Upper lobe of left lung (tissue), 6 donors: ENCODE measurements at regions not wholly inside any gene's neighbourhood (a gene's known extent, or its start where the extent isn't known, plus 50 kb on each side); places are given as distances from the start of the nearest gene placed in this dataset.

ENCODE experiments used
- ATAC-seq, 2 donors: fragments of 200-7000 bp; cut with Tn5 transposase; one replicate each; pipeline ENCODE4 v1.9.1; 2022; ENCODE audit warnings: mild to moderate bottlenecking in 2 of 2, moderate library complexity in 2 of 2; ENCODE audit not compliant: low FRiP score in 2 of 2
- DNase-seq, 2 donors: peaks; one replicate each; pipeline ENCODE4 v3.0.0-alpha.2; 2019 to 2020
- H3K27ac ChIP-seq, 4 donors: fragments of 200-600 bp; sonication (generic); one replicate each; pipeline ENCODE4 v1.5.1; 2016 to 2019
- H3K27me3 ChIP-seq, 4 donors: fragments of 200-600 bp; sonication (generic); one replicate each; pipeline ENCODE4 v1.5.1; 2017 to 2019
- H3K36me3 ChIP-seq, 4 donors: fragments of 200-600 bp; sonication (generic); one replicate each; pipeline ENCODE4 v1.5.1; 2016 to 2019
- H3K4me1 ChIP-seq, 4 donors: fragments of 200-600 bp; sonication (generic); one replicate each; pipeline ENCODE4 v1.5.1; 2018 to 2019
- H3K4me3 ChIP-seq, 4 donors: fragments of 200-600 bp; sonication (generic); one replicate each; pipeline ENCODE4 v1.5.1; 2017 to 2019; ENCODE audit warnings: mild to moderate bottlenecking in 2 of 4, moderate library complexity in 1 of 4
- H3K9me3 ChIP-seq, 4 donors: fragments of 200-600 bp; sonication (generic); one replicate each; pipeline ENCODE4 v1.5.1; 2018 to 2019
- CTCF ChIP-seq, 6 experiments: fragments of 450-650 bp in 4 of 6; fragments of 200-600 bp in 2 of 6; sonication (generic) in 2 of 6; IDR thresholded peaks; one replicate each; pipeline ENCODE4 v1.5.1; 2016 to 2019; ENCODE audit warnings: antibody characterized with exemption in 6 of 6
- EP300 ChIP-seq, 4 donors: sonication (generic); formaldehyde crosslinking; IDR thresholded peaks; one replicate each; pipeline ENCODE4 v1.5.1; 2017; ENCODE audit warnings: antibody characterized with exemption in 4 of 4, control low read depth in 2 of 4
- POLR2A ChIP-seq, 4 donors: fragments of 450-650 bp; IDR thresholded peaks; one replicate each; pipeline ENCODE4 v1.5.1; 2016 to 2017; ENCODE audit warnings: antibody characterized with exemption in 4 of 4, mild to moderate bottlenecking in 2 of 4
- POLR2AphosphoS5 ChIP-seq, 2 donors: sonication (generic); formaldehyde crosslinking; IDR thresholded peaks; one replicate each; pipeline ENCODE4 v1.5.1; 2017; ENCODE audit warnings: antibody characterized with exemption in 2 of 2
- WGBS, 2 donors: methylation state at CpG; one replicate each; pipeline ENCODE4 v1.1.5; 2017 to 2018; 5-methylcytosine and 5-hydroxymethylcytosine counted together
- donor health status: DM: no; HTN: no; CAD: no; lungs with moderate emphysema.
- donor health status: DM: no; HTN: yes; CAD: no; lungs with severe emphysema.

GRCh38 chr2:128995086-128995485 is 676.4 kb upstream of the HS6ST1 start:
- Histone ChIP-seq H3K27me3 (no peaks in the 10 kb centered on the region), H3K27ac (no peak overlapping the region), H3K9me3 (no peaks in the 10 kb centered on the region), H3K36me3 (no peaks in the 10 kb centered on the region), H3K4me3 (no peak overlapping the region), H3K4me1 (no peaks in the 10 kb centered on the region)
- TF ChIP-seq POLR2AphosphoS5 (IDR thresholded peaks at IDR 0.05) (no peak), POLR2A (IDR thresholded peaks at IDR 0.05) (no peak), EP300 (IDR thresholded peaks at IDR 0.05) (no peak)
- WGBS, 2 donors, result 96 to 97% methylated on average over 4 of the region's 4 CpGs
- DNase-seq, result no peak
- ATAC-seq, result no peak

GRCh38 chr2:128996078-128996477 is 677.4 kb upstream of the HS6ST1 start:
- Histone ChIP-seq H3K4me3 (no peak overlapping the region), H3K27me3 (no peaks in the 10 kb centered on the region), H3K4me1 (no peaks in the 10 kb centered on the region), H3K27ac (no peak overlapping the region), H3K9me3 (no peaks in the 10 kb centered on the region), H3K36me3 (no peaks in the 10 kb centered on the region)
- 87 to 89% methylated on average over 4 of the region's 4 CpGs for WGBS, 2 donors
- DNase-seq, result no peak
- peak in 1 of 2 donors; percentile 68 for ATAC-seq
- no peak for TF ChIP-seq EP300 (IDR thresholded peaks at IDR 0.05)
- no peak for TF ChIP-seq POLR2A (IDR thresholded peaks at IDR 0.05)
- no peak for TF ChIP-seq CTCF (IDR thresholded peaks at IDR 0.05)
- no peak for TF ChIP-seq POLR2AphosphoS5 (IDR thresholded peaks at IDR 0.05)

- DNase-seq (no peak), ATAC-seq (peak; percentile 16 to 49)
- Histone ChIP-seq H3K27ac (no peak overlapping the region), H3K9me3 (no peaks in the 10 kb centered on the region), H3K27me3 (no peaks in the 10 kb centered on the region), H3K4me1 (no peaks in the 10 kb centered on the region), H3K36me3 (no peaks in the 10 kb centered on the region), H3K4me3 (no peak overlapping the region)
- TF ChIP-seq EP300 (IDR thresholded peaks at IDR 0.05) (no peak), CTCF (IDR thresholded peaks at IDR 0.05) (no peak), POLR2A (IDR thresholded peaks at IDR 0.05) (no peak), POLR2AphosphoS5 (IDR thresholded peaks at IDR 0.05) (no peak)
- 59 to 73% methylated on average over 5 of the region's 5 CpGs for WGBS, 2 donors
Observed at GRCh38 chr2:128997166-128997866, 678.6 kb upstream of the HS6ST1 start.

GRCh38 chr2:129001926-129002325 is 683.3 kb upstream of the HS6ST1 start:
- Histone ChIP-seq H3K36me3 (no peaks in the 10 kb centered on the region), H3K4me3 (no peak overlapping the region), H3K9me3 (no peaks in the 10 kb centered on the region), H3K4me1 (no peaks in the 10 kb centered on the region), H3K27ac (no peak overlapping the region), H3K27me3 (no peaks in the 10 kb centered on the region)
- 60 to 73% methylated on average over 4 to 5 of the region's 5 CpGs for WGBS, 2 donors
- DNase-seq (no peak), ATAC-seq (peak in 1 of 2 donors; percentile 38)
- TF ChIP-seq EP300 (IDR thresholded peaks at IDR 0.05) (no peak), CTCF (IDR thresholded peaks at IDR 0.05) (no peak), POLR2A (IDR thresholded peaks at IDR 0.05) (no peak), POLR2AphosphoS5 (IDR thresholded peaks at IDR 0.05) (no peak)

- no peak for ATAC-seq
Observed at GRCh38 chr2:129002751-129003150, 684.1 kb upstream of the HS6ST1 start.

More at GRCh38 chr2:129002751-129003150, 684.1 kb upstream of the HS6ST1 start:
- Histone ChIP-seq H3K9me3 (no peaks in the 10 kb centered on the region), H3K4me3 (no peak overlapping the region), H3K4me1 (no peaks in the 10 kb centered on the region), H3K27me3 (no peaks in the 10 kb centered on the region), H3K27ac (no peak overlapping the region), H3K36me3 (no peaks in the 10 kb centered on the region)
- WGBS, 2 donors, result 82 to 89% methylated on average over 3 of the region's 3 CpGs
- TF ChIP-seq EP300 (IDR thresholded peaks at IDR 0.05), result no peak
- no peak for TF ChIP-seq POLR2AphosphoS5 (IDR thresholded peaks at IDR 0.05)
- no peak for TF ChIP-seq CTCF (IDR thresholded peaks at IDR 0.05)
- TF ChIP-seq POLR2A (IDR thresholded peaks at IDR 0.05), result no peak
- DNase-seq, result no peak
